ENCODE measurements at regions not wholly inside any gene's neighbourhood (a gene's known extent, or its start where the extent isn't known, plus 50 kb on each side); places are given as distances from the start of the nearest gene placed in this dataset.

- no peak for TF ChIP-seq CTCF (IDR thresholded peaks at IDR 0.05)
- no peak for TF ChIP-seq POLR2AphosphoS5 (IDR thresholded peaks at IDR 0.05)
Measured at GRCh38 chr2:146954544-146954943, 890.3 kb upstream of the ACVR2A start.
